ENCODE measurements at regions not wholly inside any gene's neighbourhood (a gene's known extent, or its start where the extent isn't known, plus 50 kb on each side); places are given as distances from the start of the nearest gene placed in this dataset.

- no peak for DNase-seq
Observed at GRCh38 chr12:77777274-77777673, 53.4 kb upstream of the NAV3 start.

DNA sequence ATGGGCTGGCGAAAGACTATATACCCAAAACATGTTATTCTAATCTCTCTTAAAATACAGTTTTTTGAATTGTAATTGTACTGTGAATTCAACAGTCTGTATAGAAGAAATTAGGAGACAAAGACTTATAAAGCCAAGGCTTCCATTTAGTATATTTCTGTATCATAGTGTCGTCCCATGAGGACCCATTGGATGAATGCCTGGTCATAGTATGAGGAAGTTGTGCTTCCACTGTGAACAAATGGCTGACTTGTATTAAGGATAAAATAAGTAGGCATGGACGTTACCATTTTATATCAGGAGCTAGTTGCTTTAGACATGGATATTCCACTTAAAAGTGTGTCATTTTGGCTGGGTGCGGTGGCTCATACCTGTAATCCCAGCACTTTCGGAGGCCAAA lies 55.9 kb upstream of the NAV3 start:
- DNase-seq = no peak

DNA sequence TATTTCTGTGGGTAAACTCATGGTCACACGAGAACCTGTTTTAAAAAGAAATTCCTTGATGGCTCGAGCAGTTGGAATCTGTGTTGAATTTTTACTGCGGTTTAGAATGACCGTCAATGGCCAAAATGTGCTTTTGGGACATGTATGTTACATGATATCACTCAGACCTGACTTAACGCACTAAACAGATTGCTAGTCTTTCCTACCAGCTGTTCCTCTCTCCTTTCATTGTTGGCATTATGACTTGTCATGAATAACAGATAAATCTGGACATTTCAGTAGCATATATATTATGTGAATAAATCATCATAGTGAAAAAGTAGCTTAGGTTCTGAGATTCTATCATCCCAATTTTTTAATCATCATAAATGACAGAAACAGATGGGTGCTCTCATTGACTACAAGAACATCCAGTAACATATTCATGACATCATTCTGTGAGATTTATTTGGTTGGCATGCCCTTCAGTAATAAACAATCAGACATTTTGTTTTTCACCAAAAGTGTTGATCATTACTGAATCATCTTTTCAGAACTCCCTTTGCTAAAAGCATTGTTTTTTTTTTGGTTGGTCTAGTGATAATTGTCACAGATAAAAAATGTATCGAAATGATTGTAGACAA lies 57.9 kb upstream of the NAV3 start:
- no peak for DNase-seq

DNA sequence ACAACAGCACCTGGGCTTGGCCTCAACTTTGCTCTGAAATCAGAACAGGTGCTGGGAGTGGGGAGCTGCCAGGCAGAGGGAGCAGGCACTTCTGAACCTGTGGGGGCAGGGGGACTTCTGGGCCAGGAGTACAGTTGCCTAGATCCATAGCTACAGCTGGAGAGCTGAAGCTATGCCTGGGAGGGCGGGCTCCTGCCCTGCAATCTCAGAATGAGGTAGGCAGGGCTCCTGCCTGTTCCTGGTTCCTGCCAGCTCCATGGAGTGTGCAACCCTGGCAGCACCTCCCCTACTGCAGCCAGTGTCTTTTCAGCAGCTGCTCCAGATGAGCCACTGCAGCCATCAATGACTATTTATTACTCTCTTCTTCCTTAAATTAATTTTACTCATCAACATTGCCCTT lies 62.1 kb upstream of the NAV3 start:
- no peak for DNase-seq

DNA sequence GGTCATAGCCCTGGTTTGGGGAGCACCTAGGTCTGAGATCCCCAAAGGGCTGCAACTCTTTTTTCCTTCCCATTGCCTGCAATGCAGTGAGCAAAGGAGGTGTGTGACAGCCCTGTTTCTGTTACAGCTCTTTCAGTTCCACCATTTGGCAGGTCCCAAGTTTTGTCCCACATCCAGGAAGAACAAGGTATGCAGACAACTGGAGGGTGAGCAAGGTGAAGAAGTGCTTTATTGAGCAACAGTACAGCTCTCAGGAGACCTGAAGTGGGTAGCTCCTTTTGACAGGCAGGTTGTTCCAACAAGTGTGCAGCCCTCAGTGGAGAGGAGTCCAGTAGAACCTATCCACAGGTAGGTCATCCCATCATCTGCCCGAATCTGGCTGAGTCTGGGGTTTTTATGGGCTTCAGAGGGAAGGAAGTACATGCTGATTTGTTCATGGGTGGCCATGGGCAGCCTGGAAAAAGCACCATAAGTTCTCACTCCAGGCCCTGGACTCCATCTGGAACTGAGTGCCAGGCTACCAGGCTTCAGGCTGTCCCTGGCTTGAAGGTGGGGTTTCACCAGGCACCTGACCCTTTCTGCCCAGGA lies 62.8 kb upstream of the NAV3 start:
- DNase-seq = no peak

DNA sequence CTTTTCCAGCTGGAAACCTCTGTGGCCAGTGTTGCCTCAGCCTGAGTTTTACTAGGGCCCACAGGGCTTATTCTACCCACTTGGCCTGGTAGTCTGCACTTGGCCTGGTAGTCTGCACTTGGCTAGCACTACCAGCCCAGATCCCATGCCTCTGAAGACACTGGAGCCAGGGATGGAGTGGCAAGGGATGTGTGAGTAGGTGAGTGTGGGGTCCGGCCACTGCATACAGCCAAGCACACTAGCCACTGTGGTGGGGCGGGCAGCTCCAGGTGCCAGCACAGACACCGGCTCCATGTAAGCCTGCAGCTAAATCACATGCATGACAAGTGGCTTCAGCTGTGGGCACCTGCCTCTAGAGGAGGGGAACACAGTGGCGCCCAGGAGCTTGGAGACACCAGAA lies 63.4 kb upstream of the NAV3 start:
- no peak for DNase-seq

DNA sequence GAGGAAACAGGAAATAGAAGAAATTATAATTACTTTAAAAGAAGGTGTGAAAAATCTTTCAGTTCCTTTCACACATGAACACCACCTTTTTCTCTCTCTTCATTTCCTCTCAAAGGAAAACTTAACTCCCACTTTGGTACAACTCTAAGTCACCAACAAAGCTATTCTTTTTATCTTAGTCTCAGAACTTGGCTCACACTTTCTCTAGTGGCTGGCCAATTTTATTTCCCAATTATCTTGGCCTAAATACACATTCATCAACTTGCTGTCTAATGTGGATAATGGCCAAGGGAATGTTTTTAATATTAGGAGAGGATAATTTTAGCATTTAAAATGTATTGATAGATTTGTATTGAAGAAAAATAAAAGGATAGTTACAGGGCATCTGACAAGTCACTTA lies 64.5 kb upstream of the NAV3 start:
- no peak for DNase-seq

GRCh38 chr12:77761286-77761685 lies 69.4 kb upstream of the NAV3 start:
- DNase-seq = no peak

DNA sequence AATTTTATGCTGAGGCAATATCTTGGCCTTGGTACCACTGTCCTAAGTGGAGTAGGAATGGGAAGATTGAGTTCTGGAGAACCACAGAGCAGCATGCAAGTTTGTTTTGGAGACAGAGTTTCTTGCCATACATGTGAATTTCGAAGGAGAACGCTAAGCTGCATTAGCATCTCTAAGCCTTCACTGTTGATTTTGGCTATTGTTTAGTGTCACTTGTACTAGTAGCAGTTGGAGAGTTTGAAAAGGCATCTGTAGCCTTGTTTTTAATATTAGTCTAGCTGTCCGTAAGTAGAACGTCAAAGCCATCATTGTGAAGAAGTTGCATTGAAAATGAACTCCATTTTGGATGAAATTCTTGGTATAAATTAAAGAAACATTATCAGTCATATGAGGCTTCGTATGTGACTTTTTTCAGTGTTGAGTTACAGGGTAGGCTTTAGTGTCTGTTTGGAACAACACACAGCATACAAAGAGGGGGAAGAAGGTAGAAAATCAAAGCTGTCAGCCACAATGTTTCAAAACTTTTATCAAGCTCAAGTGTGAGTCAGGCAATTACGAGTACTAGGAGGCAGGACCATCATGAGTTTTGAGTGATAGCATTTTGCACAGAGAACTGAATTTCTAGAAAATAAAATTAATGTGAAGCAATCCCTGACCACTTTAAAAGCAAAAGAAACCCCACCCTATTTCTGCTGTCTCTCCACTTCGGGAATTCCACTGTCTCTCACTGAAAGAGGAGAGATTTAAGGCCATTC lies 70.2 kb upstream of the NAV3 start:
- DNase-seq = no peak

DNA sequence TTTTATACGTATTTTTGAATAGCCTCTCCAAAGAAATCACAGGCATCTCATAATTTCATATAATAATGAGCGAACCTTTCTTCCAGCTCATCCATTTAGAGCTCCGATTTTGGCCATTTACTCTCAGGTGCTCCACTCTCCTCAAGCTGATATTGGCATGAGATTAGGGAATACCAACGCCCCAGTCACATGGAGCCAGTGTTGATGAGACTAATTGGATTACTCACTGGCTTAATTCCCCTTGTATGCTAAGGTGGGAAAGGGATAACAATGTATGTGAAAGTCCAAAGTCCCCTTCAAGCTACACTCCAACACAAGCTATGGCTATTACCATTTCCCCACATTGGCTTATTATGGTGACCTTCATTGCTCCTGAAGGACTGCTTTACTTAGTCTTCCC lies 76.6 kb upstream of the NAV3 start:
- DNase-seq = no peak

DNA sequence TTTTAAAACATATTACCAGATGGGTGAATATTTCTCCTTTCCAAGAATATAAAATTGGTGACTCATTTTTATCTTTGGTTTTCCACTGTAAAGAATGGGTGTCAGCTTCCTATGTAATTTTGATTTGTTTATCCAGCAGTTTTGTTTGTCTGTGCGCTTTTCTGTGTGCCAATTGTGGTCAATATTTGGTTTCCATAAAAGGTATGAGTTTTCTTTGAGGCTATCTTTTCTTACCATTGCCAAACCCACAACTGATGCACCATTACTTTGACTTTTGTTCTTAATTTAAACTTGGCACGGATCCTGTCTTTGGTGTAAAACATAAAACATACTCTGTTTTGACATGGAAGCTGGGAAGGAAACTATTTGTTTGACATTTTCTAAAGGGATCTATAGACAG lies 78.8 kb upstream of the NAV3 start:
- peak; percentile 64 for DNase-seq

- DNase-seq = peak; percentile 99
Observed at GRCh38 chr12:77746096-77746495, 84.6 kb upstream of the NAV3 start.

DNA sequence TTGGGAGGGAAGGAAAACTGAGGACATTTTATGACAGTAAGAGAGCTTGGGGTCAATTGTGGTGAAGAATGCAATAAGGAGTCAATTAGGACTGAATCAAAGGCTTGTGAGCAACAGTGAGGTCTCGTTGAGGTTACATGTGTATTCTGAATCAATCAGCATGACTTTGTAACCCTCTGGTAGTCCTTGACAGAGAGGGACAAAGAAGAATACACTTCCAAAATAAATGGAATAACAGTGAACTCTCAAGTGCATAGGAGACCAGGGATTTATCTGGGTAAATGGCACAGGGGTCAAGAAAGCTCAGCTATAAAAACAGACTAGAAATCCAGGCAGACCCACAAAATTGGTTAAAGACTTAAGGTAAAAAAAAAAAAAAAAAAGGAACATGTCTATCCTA lies 85.1 kb upstream of the NAV3 start:
- DNase-seq = no peak

GRCh38 chr12:77742631-77743030 lies 88.1 kb upstream of the NAV3 start:
- DNase-seq = peak; percentile 75

DNA sequence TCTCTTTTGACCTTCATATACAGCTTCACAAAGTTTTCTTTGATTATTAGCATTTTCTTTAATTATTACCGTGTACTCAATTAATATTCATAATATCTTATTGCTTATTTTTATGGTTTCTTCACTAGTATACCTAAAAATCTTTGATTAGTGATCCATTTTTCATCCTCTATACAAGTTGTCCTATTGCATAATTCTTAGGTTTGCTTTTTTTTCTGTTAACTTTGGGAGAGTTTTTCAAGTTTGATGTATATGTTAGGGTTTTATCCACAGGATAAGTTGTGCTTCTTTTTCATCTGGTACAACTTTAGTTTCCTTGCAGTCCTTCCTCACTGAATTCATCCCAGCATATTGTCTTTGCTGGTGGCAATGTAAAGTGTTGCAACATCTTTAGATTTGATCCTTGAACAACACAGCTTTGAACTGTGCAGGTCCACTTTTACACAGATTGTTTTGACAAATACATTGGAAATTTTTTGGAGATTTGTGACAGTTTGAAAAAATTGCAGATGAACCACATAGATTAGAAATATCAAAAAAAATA lies 88.6 kb upstream of the NAV3 start:
- no peak for DNase-seq

DNA sequence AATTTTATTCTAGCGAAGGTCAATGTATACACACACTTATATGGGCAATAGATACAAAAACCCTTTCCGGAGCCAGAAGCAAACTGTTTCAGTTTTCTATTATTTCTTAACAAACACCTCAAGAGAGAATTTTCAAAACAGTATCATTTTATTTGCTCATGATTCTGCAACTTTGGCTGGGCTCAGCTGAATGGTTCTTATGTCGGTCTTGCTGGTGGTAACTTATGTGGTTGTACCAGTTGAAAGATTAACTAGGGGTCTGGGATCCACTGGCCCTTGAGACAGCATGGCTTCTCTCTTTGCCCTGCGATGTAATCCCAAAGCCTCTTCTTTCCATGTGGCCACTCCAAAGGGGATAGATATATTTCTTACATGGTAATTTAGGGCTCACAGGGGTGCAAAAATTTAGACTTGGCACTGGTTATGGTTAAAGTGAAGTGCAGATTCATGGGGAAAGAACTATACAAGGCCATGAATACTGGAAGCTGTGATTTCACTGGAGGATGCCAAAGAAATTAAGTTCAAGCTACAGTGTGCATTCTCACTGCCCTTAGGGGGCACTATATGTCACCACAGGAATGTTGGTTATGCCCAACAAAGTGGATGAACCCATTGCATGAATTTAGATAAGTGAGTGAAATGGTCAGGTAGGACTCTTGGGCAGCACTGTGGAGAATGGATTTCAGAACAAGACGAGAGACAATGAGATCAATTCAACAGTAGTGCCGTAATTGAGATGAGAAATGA lies 94.3 kb upstream of the NAV3 start:
- DNase-seq = no peak

DNA sequence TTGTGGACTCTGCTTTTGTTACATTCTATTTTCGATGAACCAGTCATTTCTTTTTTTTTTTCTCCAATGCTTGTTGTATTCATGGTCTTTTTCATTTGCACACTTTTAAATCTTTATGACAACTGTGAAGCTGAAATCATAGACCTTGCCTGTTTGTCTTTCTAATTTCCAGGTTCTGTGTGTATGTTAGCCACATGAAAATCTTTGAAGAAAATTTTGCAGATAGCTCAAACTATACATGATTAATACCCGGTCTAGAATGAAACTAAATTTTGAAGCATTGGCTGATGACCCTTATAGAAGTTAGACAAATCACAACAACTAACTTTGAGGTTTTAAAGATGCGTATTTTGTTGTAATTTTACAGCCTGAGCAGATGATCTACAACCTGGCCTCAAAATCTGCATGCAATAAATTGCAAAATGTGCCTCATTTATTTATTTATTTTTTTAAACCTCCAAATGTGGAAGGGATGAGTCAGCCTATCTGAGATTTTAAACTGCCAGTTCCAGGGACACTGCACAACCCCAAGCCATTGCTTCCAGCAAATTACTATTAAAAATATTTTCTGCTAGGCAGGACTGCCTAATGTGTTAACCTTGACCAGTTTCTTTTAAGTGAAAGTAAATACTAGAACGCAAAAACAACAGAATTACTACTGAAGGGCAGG lies 96.3 kb upstream of the NAV3 start:
- no peak for DNase-seq

GRCh38 chr12:77728018-77728417 lies 102.7 kb upstream of the NAV3 start:
- no peak for DNase-seq

GRCh38 chr12:77727442-77728001 lies 103.2 kb upstream of the NAV3 start:
- DNase-seq = no peak

- DNase-seq = no peak
Observed at GRCh38 chr12:77725611-77726010, 105.1 kb upstream of the NAV3 start.

- peak; percentile 66 for DNase-seq
Observed at GRCh38 chr12:77724367-77724957, 106.2 kb upstream of the NAV3 start.

DNA sequence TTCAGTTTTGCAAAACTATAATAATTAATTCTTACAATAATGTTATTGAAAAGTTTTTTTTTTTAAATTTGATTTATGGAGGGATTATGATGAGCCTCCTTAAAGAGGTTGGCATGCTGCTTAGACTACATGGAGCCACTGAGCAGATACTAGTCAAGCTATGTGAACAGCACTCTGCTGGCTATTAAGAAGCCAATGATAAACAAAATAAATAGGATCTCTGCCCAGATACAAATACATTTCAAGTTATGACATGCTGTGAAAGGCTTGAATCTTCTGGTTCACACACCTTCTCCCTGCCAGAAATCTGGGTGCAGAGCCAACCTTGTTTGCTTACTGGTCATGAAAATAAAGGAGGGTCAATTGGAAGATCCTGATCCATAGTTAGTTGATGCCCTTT lies 107.4 kb upstream of the NAV3 start:
- DNase-seq = no peak

Measured in NCI-H2029 (cell line).